ENCODE measurements at regions not wholly inside any gene's neighbourhood (a gene's known extent, or its start where the extent isn't known, plus 50 kb on each side); places are given as distances from the start of the nearest gene placed in this dataset.

DNA sequence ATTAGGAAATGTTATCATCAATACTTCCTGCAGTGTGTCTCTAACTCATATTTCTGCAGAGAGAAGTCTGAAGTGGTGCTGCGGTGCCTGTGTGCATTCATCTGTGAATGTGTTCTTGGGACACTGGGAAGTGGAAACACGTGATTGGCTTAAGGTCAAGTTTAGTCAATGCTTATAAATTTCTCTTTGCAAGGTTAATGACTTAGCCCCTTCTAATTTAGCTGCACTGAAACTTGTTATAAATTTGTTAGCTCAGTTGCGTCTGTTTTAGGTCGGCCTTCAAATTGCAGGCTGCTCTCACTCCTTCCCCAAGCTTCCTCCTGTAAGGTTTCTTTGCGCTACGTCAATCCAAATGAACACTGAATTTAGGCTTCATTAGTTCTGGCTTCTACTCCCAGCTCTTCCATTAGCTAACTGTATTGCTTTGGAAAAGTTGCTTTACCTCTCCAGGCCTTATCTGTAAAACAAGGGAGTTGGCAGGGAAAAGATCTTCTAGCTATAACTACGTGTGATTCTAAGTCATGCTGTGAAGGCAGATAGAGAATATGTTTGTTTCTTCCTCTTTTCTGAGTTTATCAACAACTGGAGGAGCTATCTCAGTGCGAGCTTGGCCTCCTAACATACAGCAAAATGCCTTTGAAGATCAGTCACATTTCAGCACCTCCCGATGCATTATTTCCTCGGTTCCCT lies 341.8 kb downstream of the NFIB start:
- no peak overlapping the region for H3K4me3 ChIP-seq (ENCODE audit: low read depth, low read length)
- H3K27me3 ChIP-seq (ENCODE audit: control insufficient read depth, insufficient read depth, low read length), result no peaks in the 10 kb centered on the region
- DNase-seq (ENCODE audit: low read depth), result no peak
- no peaks in the 10 kb centered on the region for H3K36me3 ChIP-seq (ENCODE audit: control insufficient read depth, insufficient read depth, low read length)
- TF ChIP-seq, protein P1, sequence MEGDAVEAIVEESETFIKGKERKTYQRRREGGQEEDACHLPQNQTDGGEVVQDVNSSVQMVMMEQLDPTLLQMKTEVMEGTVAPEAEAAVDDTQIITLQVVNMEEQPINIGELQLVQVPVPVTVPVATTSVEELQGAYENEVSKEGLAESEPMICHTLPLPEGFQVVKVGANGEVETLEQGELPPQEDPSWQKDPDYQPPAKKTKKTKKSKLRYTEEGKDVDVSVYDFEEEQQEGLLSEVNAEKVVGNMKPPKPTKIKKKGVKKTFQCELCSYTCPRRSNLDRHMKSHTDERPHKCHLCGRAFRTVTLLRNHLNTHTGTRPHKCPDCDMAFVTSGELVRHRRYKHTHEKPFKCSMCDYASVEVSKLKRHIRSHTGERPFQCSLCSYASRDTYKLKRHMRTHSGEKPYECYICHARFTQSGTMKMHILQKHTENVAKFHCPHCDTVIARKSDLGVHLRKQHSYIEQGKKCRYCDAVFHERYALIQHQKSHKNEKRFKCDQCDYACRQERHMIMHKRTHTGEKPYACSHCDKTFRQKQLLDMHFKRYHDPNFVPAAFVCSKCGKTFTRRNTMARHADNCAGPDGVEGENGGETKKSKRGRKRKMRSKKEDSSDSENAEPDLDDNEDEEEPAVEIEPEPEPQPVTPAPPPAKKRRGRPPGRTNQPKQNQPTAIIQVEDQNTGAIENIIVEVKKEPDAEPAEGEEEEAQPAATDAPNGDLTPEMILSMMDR (IDR thresholded peaks at IDR 0.05; ENCODE audit: insufficient read depth, low read length, poor library complexity, severe bottlenecking), result no peak

DNA sequence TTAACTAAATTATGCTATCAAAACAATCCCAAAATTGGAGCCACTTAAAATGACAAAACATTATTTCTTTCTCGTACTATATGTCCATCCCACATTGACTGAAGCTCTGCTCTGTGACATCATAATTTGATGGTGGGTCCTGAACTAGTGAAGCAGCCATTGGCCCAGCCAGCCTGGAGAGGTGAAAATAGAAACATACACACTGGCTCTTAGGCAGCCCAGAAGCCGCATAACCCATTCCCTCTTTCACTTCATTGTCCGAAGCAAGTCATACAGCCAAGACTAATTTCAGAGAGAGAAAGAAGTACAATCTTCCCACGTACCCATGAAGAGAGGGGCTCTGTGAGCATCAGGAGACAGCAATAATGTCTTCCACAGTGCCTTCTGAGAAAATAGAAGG lies 342.5 kb downstream of the NFIB start:
- no peak for DNase-seq (ENCODE audit: low read depth)
- no peaks in the 10 kb centered on the region for H3K36me3 ChIP-seq (ENCODE audit: control insufficient read depth, insufficient read depth, low read length)
- no peaks in the 10 kb centered on the region for H3K27me3 ChIP-seq (ENCODE audit: control insufficient read depth, insufficient read depth, low read length)
- TF ChIP-seq, protein P1 (IDR thresholded peaks at IDR 0.05; ENCODE audit: insufficient read depth, low read length, poor library complexity, severe bottlenecking), result no peak
- H3K4me3 ChIP-seq (ENCODE audit: low read depth, low read length), result no peak overlapping the region

DNA sequence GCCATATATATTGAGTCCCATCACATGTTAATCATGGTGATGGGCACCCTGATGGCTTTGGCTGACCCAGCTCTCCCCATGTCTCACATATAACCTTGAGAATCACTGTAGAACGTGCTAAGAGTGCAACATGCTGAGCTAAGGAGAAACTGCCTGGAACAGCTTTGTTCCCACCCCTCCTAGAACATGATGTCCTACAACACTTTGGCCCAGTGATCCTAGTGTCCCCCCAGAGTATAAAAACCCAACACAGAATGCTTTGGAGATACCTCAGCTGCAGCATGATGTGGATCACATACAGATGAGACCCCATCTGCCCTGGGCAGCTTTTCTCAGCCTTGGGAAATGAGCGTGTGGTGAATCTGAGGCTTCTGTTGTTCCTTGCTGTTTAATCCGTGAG lies 343.5 kb downstream of the NFIB start:
- no peak overlapping the region for H3K4me3 ChIP-seq (ENCODE audit: low read depth, low read length)
- DNase-seq (ENCODE audit: low read depth), result no peak
- H3K36me3 ChIP-seq (ENCODE audit: control insufficient read depth, insufficient read depth, low read length), result no peaks in the 10 kb centered on the region
- TF ChIP-seq, protein P1 (IDR thresholded peaks at IDR 0.05; ENCODE audit: insufficient read depth, low read length, poor library complexity, severe bottlenecking), result no peak
- no peaks in the 10 kb centered on the region for H3K27me3 ChIP-seq (ENCODE audit: control insufficient read depth, insufficient read depth, low read length)

DNA sequence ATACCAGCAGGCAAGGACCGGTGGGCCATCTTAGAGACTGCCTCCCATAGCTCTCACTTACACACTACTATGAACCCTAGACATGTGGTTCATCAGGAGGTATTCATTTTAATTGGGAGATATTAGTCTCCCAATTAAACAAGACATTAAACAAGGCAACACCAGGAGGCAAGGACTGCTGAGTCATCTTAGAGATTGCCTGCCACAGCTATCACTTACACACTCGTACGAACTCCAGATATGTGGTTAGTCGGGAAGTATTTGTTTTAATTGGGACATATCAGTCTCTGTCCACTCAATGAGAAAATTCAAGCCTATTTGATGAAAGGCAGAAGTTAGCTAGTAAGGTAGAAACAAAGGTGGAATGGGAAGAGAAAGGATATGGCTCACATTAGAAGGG lies 343.9 kb downstream of the NFIB start:
- Histone ChIP-seq H3K36me3 (ENCODE audit: control insufficient read depth, insufficient read depth, low read length) (no peaks in the 10 kb centered on the region), H3K4me3 (ENCODE audit: low read depth, low read length) (no peak overlapping the region), H3K27me3 (ENCODE audit: control insufficient read depth, insufficient read depth, low read length) (no peaks in the 10 kb centered on the region)
- TF ChIP-seq, protein P1 (IDR thresholded peaks at IDR 0.05; ENCODE audit: insufficient read depth, low read length, poor library complexity, severe bottlenecking), result no peak
- no peak for DNase-seq (ENCODE audit: low read depth)

DNA sequence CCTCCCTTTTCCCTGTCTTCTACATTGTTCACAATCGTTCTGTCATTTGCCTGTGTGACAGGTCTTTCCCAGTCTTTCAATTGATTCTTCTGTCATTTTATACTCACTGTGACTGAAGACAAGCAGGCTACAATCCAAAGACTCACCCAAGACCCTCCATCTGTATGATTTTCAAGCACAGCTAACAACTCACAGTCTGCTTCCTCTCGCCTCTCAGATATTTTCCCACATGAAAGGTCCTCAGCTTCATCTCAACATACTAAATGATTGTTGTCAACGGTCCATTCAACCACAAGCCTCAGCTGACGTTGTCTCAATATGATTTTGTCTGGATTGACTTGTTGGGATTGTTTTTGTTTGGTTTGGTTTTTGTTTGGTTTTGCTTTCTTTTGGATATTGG lies 346.5 kb downstream of the NFIB start:
- H3K27me3 ChIP-seq (ENCODE audit: control insufficient read depth, insufficient read depth, low read length), result no peaks in the 10 kb centered on the region
- TF ChIP-seq, protein P1 (IDR thresholded peaks at IDR 0.05; ENCODE audit: insufficient read depth, low read length, poor library complexity, severe bottlenecking), result no peak
- no peak for DNase-seq (ENCODE audit: low read depth)
- H3K4me3 ChIP-seq (ENCODE audit: low read depth, low read length), result no peak overlapping the region
- H3K36me3 ChIP-seq (ENCODE audit: control insufficient read depth, insufficient read depth, low read length), result no peaks in the 10 kb centered on the region

DNA sequence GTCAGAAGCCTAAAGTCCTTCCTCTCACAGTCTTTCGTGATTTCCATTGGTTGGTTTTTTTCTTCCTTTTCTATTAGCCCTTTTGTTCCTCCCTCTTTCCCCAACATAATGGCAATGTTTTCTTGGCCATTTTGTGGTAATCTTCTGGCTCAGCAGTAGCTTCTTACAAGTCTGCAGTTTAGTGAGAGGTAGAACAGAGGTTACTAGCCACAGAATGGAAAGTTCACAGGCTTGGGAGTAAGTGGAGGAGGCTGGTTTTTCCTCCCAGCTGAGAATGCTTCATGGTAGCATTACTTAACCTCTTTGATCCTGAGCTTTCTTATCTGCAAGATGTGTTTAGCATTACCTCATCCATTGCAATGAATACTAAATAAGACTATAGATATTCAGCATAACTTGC lies 346.9 kb downstream of the NFIB start:
- Histone ChIP-seq H3K27me3 (ENCODE audit: control insufficient read depth, insufficient read depth, low read length) (no peaks in the 10 kb centered on the region), H3K36me3 (ENCODE audit: control insufficient read depth, insufficient read depth, low read length) (no peaks in the 10 kb centered on the region), H3K4me3 (ENCODE audit: low read depth, low read length) (no peak overlapping the region)
- DNase-seq (ENCODE audit: low read depth), result no peak
- TF ChIP-seq, protein P1 (IDR thresholded peaks at IDR 0.05; ENCODE audit: insufficient read depth, low read length, poor library complexity, severe bottlenecking), result no peak

Measured in kidney epithelial cell (primary cell).